ENCODE measurements at regions not wholly inside any gene's neighbourhood (a gene's known extent, or its start where the extent isn't known, plus 50 kb on each side); places are given as distances from the start of the nearest gene placed in this dataset.

GRCh38 chr5:110865400-110866094 lies 126.7 kb downstream of the SLC25A46 start:
- TF ChIP-seq CTCF (IDR thresholded peaks at IDR 0.05), result peak; percentile 59
- TF ChIP-seq IRF3 (IDR thresholded peaks at IDR 0.05; ENCODE audit: low read depth, low read length), result no peak
- TF ChIP-seq ELF1 (IDR thresholded peaks at IDR 0.05), result no peak
- no peak for TF ChIP-seq PBX3 (IDR thresholded peaks at IDR 0.05)

Data from SK-N-SH (cell line).